ENCODE measurements at regions not wholly inside any gene's neighbourhood (a gene's known extent, or its start where the extent isn't known, plus 50 kb on each side); places are given as distances from the start of the nearest gene placed in this dataset.

GRCh38 chr16:85250609-85251223, 138.4 kb upstream of the CIBAR2 start:
- H3K27ac Mint-ChIP-seq: no peak overlapping the region
- no peaks in the 10 kb centered on the region for H3K36me3 Mint-ChIP-seq
- H3K4me1 Mint-ChIP-seq: peaks cover 0 to 1% (median under 1%) of the 10 kb centered on the region in 3 donors
- no peaks in the 10 kb centered on the region for H3K9me3 Mint-ChIP-seq
- H3K4me3 Mint-ChIP-seq: peak overlapping the region in 1 of 4 donors; percentile 54
- H3K27me3 Mint-ChIP-seq: peaks cover 7% of the 10 kb centered on the region

GRCh38 chr16:85251225-85251760, 139.0 kb upstream of the CIBAR2 start:
- H3K36me3 Mint-ChIP-seq: no peaks in the 10 kb centered on the region
- peaks cover 7% of the 10 kb centered on the region for H3K27me3 Mint-ChIP-seq
- H3K4me3 Mint-ChIP-seq: no peak overlapping the region
- H3K9me3 Mint-ChIP-seq: no peaks in the 10 kb centered on the region
- no peaks in the 10 kb centered on the region for H3K4me1 Mint-ChIP-seq
- H3K27ac Mint-ChIP-seq: no peak overlapping the region

GRCh38 chr16:85252014-85252413, 139.7 kb upstream of the CIBAR2 start:
- H3K27me3 Mint-ChIP-seq: peaks cover 5% of the 10 kb centered on the region
- H3K36me3 Mint-ChIP-seq: no peaks in the 10 kb centered on the region
- H3K4me1 Mint-ChIP-seq: no peaks in the 10 kb centered on the region
- no peak overlapping the region for H3K4me3 Mint-ChIP-seq
- no peaks in the 10 kb centered on the region for H3K9me3 Mint-ChIP-seq
- no peak overlapping the region for H3K27ac Mint-ChIP-seq

- Mint-ChIP-seq H3K27ac (no peak overlapping the region), H3K27me3 (peaks cover 5% of the 10 kb centered on the region), H3K36me3 (no peaks in the 10 kb centered on the region), H3K4me3 (no peak overlapping the region), H3K9me3 (no peaks in the 10 kb centered on the region), H3K4me1 (no peaks in the 10 kb centered on the region)
Observed at GRCh38 chr16:85252461-85252860, 140.2 kb upstream of the CIBAR2 start.

GRCh38 chr16:85253084-85253941, 141.0 kb upstream of the CIBAR2 start:
- Mint-ChIP-seq H3K4me1 (no peaks in the 10 kb centered on the region), H3K9me3 (no peaks in the 10 kb centered on the region), H3K4me3 (no peak overlapping the region), H3K36me3 (no peaks in the 10 kb centered on the region), H3K27ac (no peak overlapping the region), H3K27me3 (peaks cover 13% of the 10 kb centered on the region)

- Mint-ChIP-seq H3K36me3 (no peaks in the 10 kb centered on the region), H3K27me3 (peaks cover 17% of the 10 kb centered on the region), H3K4me3 (peak overlapping the region in 1 of 4 donors; percentile 47), H3K9me3 (no peaks in the 10 kb centered on the region), H3K27ac (no peak overlapping the region), H3K4me1 (no peaks in the 10 kb centered on the region)
Observed at GRCh38 chr16:85254051-85254450, 141.8 kb upstream of the CIBAR2 start.

GRCh38 chr16:85254921-85255320, 142.6 kb upstream of the CIBAR2 start:
- Mint-ChIP-seq H3K27ac (no peak overlapping the region), H3K4me1 (no peaks in the 10 kb centered on the region), H3K4me3 (no peak overlapping the region), H3K36me3 (no peaks in the 10 kb centered on the region), H3K27me3 (peaks cover 26% of the 10 kb centered on the region), H3K9me3 (no peaks in the 10 kb centered on the region)

- Mint-ChIP-seq H3K4me3 (no peak overlapping the region), H3K9me3 (peaks cover 0 to 2% (median 0%) of the 10 kb centered on the region in 3 donors), H3K36me3 (no peaks in the 10 kb centered on the region), H3K4me1 (no peaks in the 10 kb centered on the region), H3K27me3 (peaks cover 29% of the 10 kb centered on the region), H3K27ac (no peak overlapping the region)
Observed at GRCh38 chr16:85255777-85256176, 143.5 kb upstream of the CIBAR2 start.

- H3K36me3 Mint-ChIP-seq: no peaks in the 10 kb centered on the region
- peaks cover 34% of the 10 kb centered on the region for H3K27me3 Mint-ChIP-seq
- no peak overlapping the region for H3K27ac Mint-ChIP-seq
- H3K4me1 Mint-ChIP-seq: peaks cover 0 to 3% (median 0%) of the 10 kb centered on the region in 3 donors
- peaks cover 0 to 2% (median 0%) of the 10 kb centered on the region in 3 donors for H3K9me3 Mint-ChIP-seq
- no peak overlapping the region for H3K4me3 Mint-ChIP-seq
Observed at GRCh38 chr16:85256190-85256739, 144.0 kb upstream of the CIBAR2 start.

- Mint-ChIP-seq H3K36me3 (no peaks in the 10 kb centered on the region), H3K4me3 (peak overlapping the region in 1 of 4 donors; percentile 41), H3K4me1 (peaks cover 1 to 9% (median 6%) of the 10 kb centered on the region in 3 donors), H3K27ac (no peak overlapping the region), H3K27me3 (peaks cover 45% of the 10 kb centered on the region), H3K9me3 (peaks cover 0 to 2% (median 0%) of the 10 kb centered on the region in 3 donors)
Observed at GRCh38 chr16:85257483-85257882, 145.2 kb upstream of the CIBAR2 start.

GRCh38 chr16:85258166-85258565, 145.9 kb upstream of the CIBAR2 start:
- Mint-ChIP-seq H3K4me3 (no peak overlapping the region), H3K27me3 (peaks cover 49% of the 10 kb centered on the region), H3K36me3 (no peaks in the 10 kb centered on the region), H3K4me1 (peaks cover 1 to 9% (median 6%) of the 10 kb centered on the region in 3 donors), H3K27ac (no peak overlapping the region), H3K9me3 (peaks cover 0 to 2% (median 0%) of the 10 kb centered on the region in 3 donors)

- Mint-ChIP-seq H3K4me1 (peaks cover 1 to 9% (median 6%) of the 10 kb centered on the region in 3 donors), H3K27ac (peak overlapping the region in 1 of 3 donors; percentile 67), H3K9me3 (peaks cover 0 to 2% (median 0%) of the 10 kb centered on the region in 3 donors), H3K36me3 (no peaks in the 10 kb centered on the region), H3K4me3 (no peak overlapping the region), H3K27me3 (peaks cover 49% of the 10 kb centered on the region)
Observed at GRCh38 chr16:85258629-85259028, 146.4 kb upstream of the CIBAR2 start.

GRCh38 chr16:85259115-85259831, 147.0 kb upstream of the CIBAR2 start:
- H3K36me3 Mint-ChIP-seq: no peaks in the 10 kb centered on the region
- H3K27me3 Mint-ChIP-seq: peaks cover 49% of the 10 kb centered on the region
- peaks cover 1 to 9% (median 6%) of the 10 kb centered on the region in 3 donors for H3K4me1 Mint-ChIP-seq
- no peak overlapping the region for H3K27ac Mint-ChIP-seq
- H3K4me3 Mint-ChIP-seq: no peak overlapping the region
- H3K9me3 Mint-ChIP-seq: peaks cover 0 to 2% (median 0%) of the 10 kb centered on the region in 3 donors

- Mint-ChIP-seq H3K27me3 (peaks cover 49% of the 10 kb centered on the region), H3K4me1 (peaks cover 1 to 9% (median 6%) of the 10 kb centered on the region in 3 donors), H3K9me3 (peaks cover 0 to 2% (median 0%) of the 10 kb centered on the region in 3 donors), H3K36me3 (no peaks in the 10 kb centered on the region), H3K4me3 (no peak overlapping the region), H3K27ac (no peak overlapping the region)
Observed at GRCh38 chr16:85259832-85260167, 147.5 kb upstream of the CIBAR2 start.

GRCh38 chr16:85261204-85261603, 148.9 kb upstream of the CIBAR2 start:
- Mint-ChIP-seq H3K9me3 (peaks cover 0 to 2% (median 0%) of the 10 kb centered on the region in 3 donors), H3K36me3 (no peaks in the 10 kb centered on the region), H3K27ac (no peak overlapping the region), H3K4me1 (peaks cover 1 to 9% (median 6%) of the 10 kb centered on the region in 3 donors), H3K27me3 (peaks cover 49% of the 10 kb centered on the region), H3K4me3 (peak overlapping the region in 1 of 4 donors; percentile 85)
